OCI-LY1 (cell line): ENCODE measurements at regions not wholly inside any gene's neighbourhood (a gene's known extent, or its start where the extent isn't known, plus 50 kb on each side); places are given as distances from the start of the nearest gene placed in this dataset.

ENCODE experiments used
- H2AFZ ChIP-seq: fragments of 200-600 bp; sonication (generic), shearing (Covaris generic); 2 replicates; pipeline ENCODE4 v1.6.0; 2014; ENCODE audit warnings: antibody characterized with exemption, mild to moderate bottlenecking, low read length
- H3F3A ChIP-seq: fragments of 200-600 bp; sonication (generic), shearing (Covaris generic); 2 replicates; pipeline ENCODE4 v1.6.0; 2014; ENCODE audit warnings: mild to moderate bottlenecking, antibody characterized with exemption, low read length, moderate library complexity; ENCODE audit not compliant: insufficient read depth
- H3K27ac ChIP-seq: fragments of 200-600 bp; sonication (generic); 2 replicates; pipeline ENCODE4 v1.5.1; 2014; ENCODE audit warnings: low read length, mixed run types, mild to moderate bottlenecking, low read depth; ENCODE audit not compliant: poor library complexity, severe bottlenecking
- H3K27me3 ChIP-seq: fragments of 200-600 bp; sonication (generic); 2 replicates; pipeline ENCODE4 v1.6.0; 2014; ENCODE audit warnings: antibody characterized with exemption, mild to moderate bottlenecking, low read length, moderate library complexity; ENCODE audit not compliant: insufficient read depth
- H3K36me3 ChIP-seq: fragments of 200-600 bp; sonication (generic); 2 replicates; pipeline ENCODE4 v1.6.1; 2014; ENCODE audit warnings: mild to moderate bottlenecking, antibody characterized with exemption, low read length, moderate library complexity, mixed read lengths; ENCODE audit not compliant: insufficient read depth
- H3K4me1 ChIP-seq: fragments of 200-600 bp; sonication (generic); 2 replicates; pipeline ENCODE4 v1.5.1; 2014; ENCODE audit warnings: mild to moderate bottlenecking, low read length, moderate library complexity; ENCODE audit not compliant: insufficient read depth, severe bottlenecking
- H3K4me2 ChIP-seq: fragments of 200-600 bp; sonication (generic), shearing (Covaris generic); 2 replicates; pipeline ENCODE4 v1.6.1; 2014; ENCODE audit warnings: low read length
- H3K4me3 ChIP-seq: fragments of 200-600 bp; sonication (generic); 2 replicates; pipeline ENCODE4 v1.5.1; 2014; ENCODE audit warnings: low read length, low read depth, mild to moderate bottlenecking, mixed read lengths; ENCODE audit not compliant: poor library complexity, severe bottlenecking
- H3K79me2 ChIP-seq: fragments of 200-600 bp; shearing (Covaris generic); 2 replicates; pipeline ENCODE4 v1.6.1; 2016; ENCODE audit warnings: mixed run types, low read length, mixed read lengths; ENCODE audit not compliant: insufficient read depth
- H3K9ac ChIP-seq: fragments of 200-600 bp; sonication (generic), shearing (Covaris generic); 2 replicates; pipeline ENCODE4 v1.6.1; 2014; ENCODE audit warnings: mild to moderate bottlenecking, low read length, mixed read lengths
- H3K9me2 ChIP-seq: fragments of 200-600 bp; sonication (generic), shearing (Covaris generic); 2 replicates; pipeline ENCODE4 v1.6.1; 2014; ENCODE audit warnings: low read depth, mild to moderate bottlenecking, low read length, mixed read lengths
- H3K9me3 ChIP-seq: fragments of 200-600 bp; shearing (Covaris generic); 2 replicates; pipeline ENCODE4 v1.6.1; 2014; ENCODE audit warnings: low read length, mixed read lengths
- H4K20me1 ChIP-seq: fragments of 200-600 bp; sonication (generic), shearing (Covaris generic); 2 replicates; pipeline ENCODE4 v1.6.0; 2016; ENCODE audit warnings: mild to moderate bottlenecking, low read length; ENCODE audit not compliant: insufficient read depth
- EZH2 ChIP-seq: fragments of 200-600 bp; sonication (generic), shearing (Covaris generic); IDR thresholded peaks from 2 replicates; pipeline ENCODE4 v1.8.0; 2017; ENCODE audit warnings: borderline replicate concordance, mixed run types, mild to moderate bottlenecking, antibody characterized with exemption, low read length, moderate library complexity, mixed read lengths
- TF ChIP-seq, protein P1 (sequence below): fragments of 200-600 bp; sonication (generic), shearing (Covaris generic); IDR thresholded peaks from 2 replicates; pipeline ENCODE4 v1.5.1; 2017; ENCODE audit warnings: mild to moderate bottlenecking, antibody characterized with exemption, low read length, moderate library complexity, mixed read lengths

DNA sequence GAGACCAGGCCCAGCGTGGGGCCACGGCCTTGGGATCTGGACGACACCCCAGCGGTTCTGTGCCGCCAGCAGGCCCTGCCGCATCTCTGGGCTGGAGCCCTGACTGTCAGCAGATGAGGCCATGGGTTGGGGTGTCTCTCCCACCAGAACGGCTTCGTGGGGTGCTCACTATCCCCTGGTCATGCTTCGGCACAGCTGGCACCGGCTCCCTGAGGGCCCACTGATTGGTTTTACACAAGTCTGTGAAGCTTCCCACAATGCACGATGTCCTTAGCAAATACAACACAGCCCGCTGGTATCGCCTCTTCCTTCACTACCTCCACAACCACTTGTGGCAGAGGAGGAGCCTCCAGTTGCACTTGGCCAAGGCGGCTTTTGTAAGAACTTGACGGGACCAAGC lies 94.3 kb downstream of the THBS2 start:
- Histone ChIP-seq H2AFZ (no peak overlapping the region), H3K36me3 (no peaks in the 10 kb centered on the region), H3K27ac (no peak overlapping the region), H3K4me1 (no peaks in the 10 kb centered on the region), H3K27me3 (no peaks in the 10 kb centered on the region; the same call in 1 of the 2 replicates), H3K9me3 (no peaks in the 10 kb centered on the region), H3K4me3 (no peak overlapping the region), H3K9ac (no peak overlapping the region), H3K9me2 (no peaks in the 10 kb centered on the region), H4K20me1 (no peaks in the 10 kb centered on the region), H3K79me2 (no peaks in the 10 kb centered on the region), H3K4me2 (no peak overlapping the region), H3F3A (no peaks in the 10 kb centered on the region)
- TF ChIP-seq, protein P1, sequence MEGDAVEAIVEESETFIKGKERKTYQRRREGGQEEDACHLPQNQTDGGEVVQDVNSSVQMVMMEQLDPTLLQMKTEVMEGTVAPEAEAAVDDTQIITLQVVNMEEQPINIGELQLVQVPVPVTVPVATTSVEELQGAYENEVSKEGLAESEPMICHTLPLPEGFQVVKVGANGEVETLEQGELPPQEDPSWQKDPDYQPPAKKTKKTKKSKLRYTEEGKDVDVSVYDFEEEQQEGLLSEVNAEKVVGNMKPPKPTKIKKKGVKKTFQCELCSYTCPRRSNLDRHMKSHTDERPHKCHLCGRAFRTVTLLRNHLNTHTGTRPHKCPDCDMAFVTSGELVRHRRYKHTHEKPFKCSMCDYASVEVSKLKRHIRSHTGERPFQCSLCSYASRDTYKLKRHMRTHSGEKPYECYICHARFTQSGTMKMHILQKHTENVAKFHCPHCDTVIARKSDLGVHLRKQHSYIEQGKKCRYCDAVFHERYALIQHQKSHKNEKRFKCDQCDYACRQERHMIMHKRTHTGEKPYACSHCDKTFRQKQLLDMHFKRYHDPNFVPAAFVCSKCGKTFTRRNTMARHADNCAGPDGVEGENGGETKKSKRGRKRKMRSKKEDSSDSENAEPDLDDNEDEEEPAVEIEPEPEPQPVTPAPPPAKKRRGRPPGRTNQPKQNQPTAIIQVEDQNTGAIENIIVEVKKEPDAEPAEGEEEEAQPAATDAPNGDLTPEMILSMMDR: no peak
- no peak for TF ChIP-seq EZH2

- Histone ChIP-seq H3K9me2 (no peaks in the 10 kb centered on the region), H3K27me3 (no peaks in the 10 kb centered on the region; the same call in 1 of the 2 replicates), H3K4me2 (no peak overlapping the region), H3F3A (no peaks in the 10 kb centered on the region), H3K9ac (no peak overlapping the region), H3K36me3 (no peaks in the 10 kb centered on the region), H4K20me1 (no peaks in the 10 kb centered on the region), H3K4me1 (no peaks in the 10 kb centered on the region), H3K9me3 (no peaks in the 10 kb centered on the region), H3K79me2 (no peaks in the 10 kb centered on the region), H3K4me3 (no peak overlapping the region), H3K27ac (no peak overlapping the region), H2AFZ (no peak overlapping the region)
- TF ChIP-seq, protein P1: no peak
- no peak for TF ChIP-seq EZH2
Measured at GRCh38 chr6:169158691-169159090, 95.0 kb downstream of the THBS2 start.

GRCh38 chr6:169158174-169158573 lies 95.5 kb downstream of the THBS2 start:
- Histone ChIP-seq H4K20me1 (no peaks in the 10 kb centered on the region), H3K9me2 (no peaks in the 10 kb centered on the region), H3K27me3 (no peaks in the 10 kb centered on the region; the same call in 1 of the 2 replicates), H3K4me2 (no peak overlapping the region), H3K9ac (no peak overlapping the region), H2AFZ (no peak overlapping the region), H3K27ac (no peak overlapping the region), H3K79me2 (no peaks in the 10 kb centered on the region), H3K36me3 (no peaks in the 10 kb centered on the region), H3K4me1 (no peaks in the 10 kb centered on the region), H3K4me3 (no peak overlapping the region), H3K9me3 (no peaks in the 10 kb centered on the region), H3F3A (no peaks in the 10 kb centered on the region)
- no peak for TF ChIP-seq EZH2
- TF ChIP-seq, protein P1: no peak
